Stimulated activated CD4-positive, alpha-beta T cell treated with anti-CD3 and anti-CD28 coated beads, TNF-alpha, amount 100 ng/mL, for 48 hours (primary cell): ENCODE measurements at regions not wholly inside any gene's neighbourhood (a gene's known extent, or its start where the extent isn't known, plus 50 kb on each side); places are given as distances from the start of the nearest gene placed in this dataset.

Experiments used
- DNase-seq, 3 donors: peaks; one replicate each; pipeline ENCODE4 v3.0.0-alpha.2; 2020; ENCODE audit warnings: low read depth in 3 of 3

DNA sequence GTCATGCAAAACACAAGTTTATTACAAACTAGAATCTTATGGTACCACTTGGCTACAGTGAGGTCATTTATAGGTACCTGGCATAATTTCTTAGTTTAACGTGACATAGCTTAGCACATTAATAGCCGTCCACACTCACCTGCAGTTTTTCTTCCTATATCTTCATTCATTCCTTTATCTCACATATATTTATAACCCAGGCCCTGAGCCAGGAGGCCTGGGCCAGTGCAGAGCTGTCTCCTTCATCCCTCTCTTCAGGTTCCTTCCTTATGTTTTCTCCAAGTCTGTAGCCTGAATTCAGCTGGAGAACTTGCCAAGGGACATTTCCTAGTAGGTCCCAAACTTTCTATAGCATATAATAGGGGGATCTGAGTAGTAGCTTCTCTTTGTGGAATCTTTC is 367.9 kb upstream of the SGCD start:
- no peak for DNase-seq

- DNase-seq = no peak
Measured at GRCh38 chr5:155960177-155960576, 366.8 kb upstream of the SGCD start.

GRCh38 chr5:155969537-155969936 is 357.4 kb upstream of the SGCD start:
- no peak for DNase-seq

DNA sequence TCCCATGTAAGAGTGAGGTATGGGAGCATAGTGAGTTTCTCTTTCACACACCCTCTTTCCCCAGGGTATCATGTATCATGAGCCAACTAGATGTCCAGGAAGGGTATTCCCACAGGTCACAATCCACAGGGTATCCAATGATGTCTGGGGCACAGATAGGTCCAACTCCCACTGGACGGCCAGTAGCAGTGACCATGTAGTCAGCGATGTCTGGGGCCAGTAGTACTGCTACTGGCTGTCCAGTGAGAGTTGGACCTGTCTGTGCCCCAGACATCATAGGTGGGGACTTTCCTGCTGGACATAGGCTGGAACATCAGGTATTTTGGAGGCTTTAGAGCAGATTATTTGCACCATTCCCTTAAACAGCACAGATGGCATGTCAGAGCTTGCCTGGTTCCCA is 352.6 kb upstream of the SGCD start:
- DNase-seq = no peak

DNA sequence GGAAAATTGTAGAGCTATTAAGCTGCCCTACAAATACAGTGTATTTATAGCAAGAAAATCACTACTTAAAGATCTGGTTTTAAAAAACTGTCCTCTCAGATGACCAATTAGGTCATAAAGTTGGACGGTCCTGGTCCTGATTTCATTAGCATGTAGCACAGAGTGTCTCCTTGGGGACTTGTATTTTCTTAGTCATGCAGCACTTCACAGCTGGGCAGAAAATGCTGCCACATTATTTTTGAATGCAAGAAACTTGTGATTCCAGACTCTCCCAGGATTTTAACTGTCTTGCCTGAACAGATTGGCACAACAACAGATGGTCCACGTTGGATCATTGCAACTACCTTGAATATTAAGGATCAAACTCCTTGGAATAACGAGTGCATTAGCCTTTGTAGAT is 348.1 kb upstream of the SGCD start:
- no peak for DNase-seq

- DNase-seq = no peak
Measured at GRCh38 chr5:155982354-155982753, 344.6 kb upstream of the SGCD start.

DNA sequence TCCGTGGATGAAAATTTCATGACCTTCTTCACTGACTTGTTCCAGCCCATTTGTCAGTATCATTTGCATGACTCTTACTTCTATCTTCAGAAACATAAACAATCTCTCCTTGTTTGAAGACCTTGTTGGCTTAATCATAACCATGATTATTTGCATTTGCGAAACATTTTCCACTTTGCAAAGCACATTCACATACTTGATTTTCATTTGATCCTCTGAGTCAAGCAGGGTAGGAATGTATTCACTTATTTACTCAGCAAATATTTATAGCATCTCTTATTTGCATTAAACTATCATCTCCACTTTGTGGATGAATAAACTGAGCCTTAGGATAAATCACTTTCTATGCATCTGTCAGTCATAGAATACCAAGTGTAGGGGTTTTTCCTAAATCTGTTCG is 343.0 kb upstream of the SGCD start:
- DNase-seq = no peak

- DNase-seq = no peak
Measured at GRCh38 chr5:155987265-155987810, 339.6 kb upstream of the SGCD start.

DNA sequence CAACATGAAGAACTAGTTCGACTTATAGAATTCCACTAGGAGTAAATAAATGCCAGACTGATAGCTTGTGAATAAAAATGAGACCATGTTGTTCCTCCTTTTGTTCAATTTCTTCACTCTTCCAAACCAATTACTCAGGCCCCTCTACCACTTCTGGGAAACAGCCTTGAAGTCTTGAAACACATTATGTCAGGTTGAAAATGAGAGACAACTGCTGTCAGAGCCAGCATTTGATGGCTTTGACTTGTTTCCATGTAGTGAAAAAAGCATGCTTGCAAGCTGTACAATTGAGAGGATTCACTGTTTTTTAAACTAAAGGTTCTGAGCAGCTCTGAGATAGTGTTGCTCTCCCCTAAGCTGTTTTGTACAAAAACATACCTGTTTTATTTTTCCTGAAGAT is 337.1 kb upstream of the SGCD start:
- DNase-seq = no peak

DNA sequence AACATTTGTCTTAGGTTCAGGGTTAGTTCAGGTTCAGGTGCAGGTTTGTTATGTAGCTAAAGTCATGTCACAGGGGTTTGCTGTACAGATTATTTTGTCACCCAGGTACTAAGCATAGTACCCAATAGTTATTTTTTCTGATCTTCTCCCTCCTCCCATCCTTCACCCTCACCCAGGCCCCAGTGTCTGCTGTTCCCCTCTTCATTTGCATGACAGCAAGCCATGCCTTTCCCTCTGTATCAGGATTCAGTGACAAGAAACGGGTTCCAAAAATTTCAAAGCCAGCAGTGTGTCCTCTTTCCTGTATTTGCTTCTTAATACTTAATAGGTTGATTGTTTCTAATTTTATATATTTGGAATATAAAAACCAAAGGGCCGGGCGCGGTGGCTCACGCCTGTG is 330.8 kb upstream of the SGCD start:
- DNase-seq = no peak

GRCh38 chr5:155998257-155998656 is 328.7 kb upstream of the SGCD start:
- no peak for DNase-seq

DNA sequence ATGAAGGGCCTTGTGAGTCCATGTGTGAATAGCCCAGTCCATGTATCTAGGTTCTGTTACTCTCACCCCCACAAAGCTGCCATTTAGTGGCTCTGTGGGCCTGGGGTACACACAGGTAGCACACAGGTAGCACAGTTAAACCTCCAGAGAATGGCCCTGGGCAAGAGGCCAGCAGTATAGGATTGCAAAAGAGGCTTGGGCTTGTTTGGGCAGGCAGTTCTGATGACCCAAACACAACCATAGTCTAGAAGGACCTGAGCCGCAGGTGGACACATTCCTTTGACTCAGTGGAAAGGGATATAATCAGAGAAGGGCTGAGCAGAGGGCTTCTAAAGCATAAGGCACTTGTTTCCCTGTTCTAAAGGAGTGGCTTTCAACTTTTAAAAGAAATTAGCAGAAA is 326.8 kb upstream of the SGCD start:
- DNase-seq = no peak

DNA sequence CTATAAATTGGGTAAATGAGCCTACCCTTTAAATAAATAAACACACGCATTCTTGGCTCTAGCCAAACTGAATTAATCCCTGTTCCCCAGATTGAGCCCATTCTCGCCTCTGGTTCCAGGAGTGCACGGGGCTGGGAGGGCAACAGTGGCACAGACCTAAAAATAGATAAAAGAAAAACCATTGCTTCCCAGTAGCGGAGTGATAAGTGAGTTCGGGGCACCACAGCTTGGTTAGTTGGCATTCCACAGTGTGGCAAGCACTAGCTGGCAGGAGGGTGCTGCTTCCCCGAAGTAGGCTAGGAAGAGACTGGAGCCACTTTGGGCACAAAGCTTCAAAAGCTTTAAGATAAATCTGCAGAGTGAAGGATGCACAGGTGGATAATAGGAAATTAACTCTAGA is 322.2 kb upstream of the SGCD start:
- no peak for DNase-seq

DNA sequence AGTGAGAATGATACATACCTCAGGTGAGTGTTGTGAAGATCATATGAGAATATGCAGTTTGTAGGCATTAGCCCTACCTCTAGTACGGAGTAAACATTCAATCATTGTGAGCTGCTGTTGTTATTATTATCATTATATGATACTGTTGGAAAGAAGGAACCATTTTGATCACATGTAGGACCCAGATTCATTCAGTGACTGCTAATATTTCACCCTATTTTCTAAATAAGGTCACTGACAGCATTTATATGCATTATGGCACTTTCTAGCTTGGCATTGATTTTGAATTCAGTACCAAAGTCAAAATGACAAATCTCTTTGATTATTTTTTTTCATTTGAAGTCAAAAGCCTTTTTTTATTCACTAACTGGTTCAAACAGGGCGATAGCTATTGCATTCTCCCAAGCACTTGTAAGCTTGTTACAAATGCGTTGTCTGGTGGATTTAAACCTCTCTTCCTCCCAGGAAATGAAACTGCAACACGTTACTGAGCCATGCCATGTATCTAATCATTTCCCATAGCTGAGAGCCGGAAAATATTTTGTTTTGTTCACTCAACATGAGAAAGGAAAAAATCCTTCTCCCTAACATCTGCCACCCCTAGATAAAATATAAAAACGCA is 320.8 kb upstream of the SGCD start:
- no peak for DNase-seq

DNA sequence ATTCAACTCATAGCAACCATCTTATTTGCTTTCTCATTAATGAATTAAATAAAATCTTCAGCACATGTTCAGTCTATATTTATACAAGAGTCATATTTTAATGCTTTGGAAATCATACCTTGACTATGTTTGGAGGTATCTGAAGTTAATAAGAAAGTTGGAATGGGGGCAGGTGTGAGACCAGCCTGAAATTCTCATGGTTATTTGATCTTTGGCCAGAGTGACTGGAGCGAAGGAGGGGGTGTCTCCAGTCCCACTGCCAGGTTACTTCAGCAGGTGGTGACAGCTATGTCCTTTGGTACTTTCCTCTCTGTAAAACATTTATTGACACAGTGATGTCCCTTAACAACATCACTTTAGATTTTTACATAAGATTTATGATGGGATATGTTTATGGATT is 318.1 kb upstream of the SGCD start:
- no peak for DNase-seq

- DNase-seq = no peak
Measured at GRCh38 chr5:156009583-156009982, 317.4 kb upstream of the SGCD start.

DNA sequence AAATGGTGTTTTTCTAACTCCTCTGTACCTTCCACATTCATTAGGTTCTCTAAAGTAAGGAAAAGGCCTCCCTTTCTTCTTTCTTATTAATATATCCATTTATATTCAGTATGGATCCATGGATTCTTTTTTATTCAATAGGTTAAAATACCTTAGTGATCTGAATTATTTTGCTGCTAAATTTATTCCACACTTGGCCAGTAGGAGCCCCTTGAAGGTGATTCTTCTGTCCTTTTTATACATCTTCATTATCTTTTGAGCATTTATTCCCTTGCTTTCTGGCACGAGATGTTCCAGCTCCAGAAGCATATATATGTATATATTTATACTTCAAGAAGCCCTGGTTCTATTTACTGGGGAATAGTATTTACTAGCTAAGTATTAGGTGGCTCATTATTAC is 311.8 kb upstream of the SGCD start:
- no peak for DNase-seq

DNA sequence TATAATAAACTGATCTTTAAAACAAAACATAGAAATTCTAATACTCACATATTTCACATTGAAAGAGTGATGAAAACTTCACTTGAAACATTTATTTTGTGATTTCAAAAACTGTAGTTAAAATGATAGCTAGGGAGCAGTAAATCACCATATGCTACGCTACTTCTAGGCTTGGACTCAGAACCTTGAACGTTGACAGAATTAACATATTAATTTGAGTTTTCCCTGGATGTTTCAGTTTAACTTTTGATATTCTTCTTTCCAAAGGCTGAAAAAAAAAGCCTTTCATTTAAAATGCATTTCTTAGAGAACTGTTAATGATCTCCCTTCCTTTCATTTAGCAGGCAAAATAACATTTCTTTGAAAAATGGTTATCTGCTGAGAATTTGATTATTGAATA is 307.8 kb upstream of the SGCD start:
- no peak for DNase-seq

DNA sequence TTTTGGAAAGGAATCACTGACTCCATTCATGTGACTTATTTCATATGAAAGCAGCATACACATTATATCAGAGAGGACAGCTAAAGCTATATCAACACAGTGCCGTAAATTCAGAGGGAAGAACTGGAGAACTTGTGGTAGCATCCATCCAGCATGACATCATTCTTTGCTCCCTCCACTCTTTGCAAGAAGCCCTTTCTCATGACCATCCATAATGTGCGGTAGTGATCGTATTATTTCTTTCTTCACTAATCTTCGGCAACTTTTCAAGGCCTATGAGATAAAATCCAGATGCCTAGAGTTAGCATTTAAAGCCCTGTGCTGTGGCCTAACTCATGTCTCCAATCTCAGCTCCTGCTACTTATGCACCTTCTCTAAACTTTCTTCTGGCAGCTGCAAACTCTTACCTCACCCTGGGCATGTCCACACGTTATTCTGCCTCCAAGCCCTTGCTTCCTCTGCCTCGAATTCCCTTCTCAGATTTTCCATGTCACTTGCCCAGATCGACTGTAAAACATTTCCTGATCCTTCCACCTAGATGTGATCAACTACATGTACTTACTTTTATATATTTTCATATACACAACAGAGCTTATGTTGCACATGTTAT is 307.3 kb upstream of the SGCD start:
- DNase-seq = no peak

DNA sequence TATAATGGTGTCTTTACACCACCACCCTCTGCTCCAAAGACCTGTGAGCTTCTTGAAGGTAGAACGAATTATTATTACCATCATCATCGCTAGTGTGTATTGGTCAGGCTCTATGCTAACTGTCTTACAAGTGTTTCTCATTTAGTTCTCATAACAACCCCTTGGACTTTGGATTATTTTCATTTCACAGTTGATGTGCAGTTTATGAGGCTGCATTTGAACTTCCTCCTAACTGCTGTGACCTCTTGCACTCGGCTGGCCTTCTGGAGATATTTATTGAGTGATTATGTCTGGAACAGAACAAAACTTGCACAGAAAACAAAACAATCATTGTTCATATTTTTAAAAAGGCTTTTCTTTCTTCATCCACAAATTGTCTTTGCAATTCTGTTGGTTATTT is 306.3 kb upstream of the SGCD start:
- no peak for DNase-seq

DNA sequence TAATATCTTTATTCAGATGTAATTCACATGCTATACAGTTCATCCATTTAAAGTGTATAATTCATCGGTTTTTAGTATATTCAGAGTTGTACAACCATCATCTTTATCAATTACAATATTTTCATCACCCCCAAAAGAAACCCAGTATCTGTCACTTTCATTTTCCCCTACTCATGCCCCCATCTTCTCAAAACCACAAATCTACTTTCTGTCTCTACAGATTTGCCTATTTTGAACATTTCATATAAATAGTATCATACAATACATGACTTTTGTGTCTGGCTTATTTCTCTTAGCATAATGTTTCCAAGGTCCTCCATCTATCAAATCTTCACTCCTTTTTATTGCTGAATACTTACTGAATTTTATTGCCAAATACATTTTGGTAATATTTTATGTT is 305.1 kb upstream of the SGCD start:
- no peak for DNase-seq

DNA sequence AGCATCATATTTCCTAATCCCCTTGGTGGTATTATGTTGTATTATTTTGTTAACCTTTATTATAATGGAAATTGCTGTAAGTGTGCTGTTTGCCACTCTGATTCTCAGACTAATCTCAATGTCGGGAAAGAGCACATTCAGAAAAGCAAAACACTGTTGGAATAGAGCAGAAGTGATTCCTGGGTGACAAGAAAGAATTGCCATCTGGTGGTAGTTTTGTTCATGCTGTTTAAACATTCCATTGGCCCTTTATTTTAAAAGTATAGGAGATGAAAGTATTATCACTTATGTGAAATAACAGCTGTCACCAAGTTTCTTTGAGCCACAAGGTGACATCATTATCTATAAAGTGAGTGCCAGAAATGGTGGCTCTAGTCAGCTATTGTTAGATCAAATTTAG is 301.3 kb upstream of the SGCD start:
- no peak for DNase-seq

DNA sequence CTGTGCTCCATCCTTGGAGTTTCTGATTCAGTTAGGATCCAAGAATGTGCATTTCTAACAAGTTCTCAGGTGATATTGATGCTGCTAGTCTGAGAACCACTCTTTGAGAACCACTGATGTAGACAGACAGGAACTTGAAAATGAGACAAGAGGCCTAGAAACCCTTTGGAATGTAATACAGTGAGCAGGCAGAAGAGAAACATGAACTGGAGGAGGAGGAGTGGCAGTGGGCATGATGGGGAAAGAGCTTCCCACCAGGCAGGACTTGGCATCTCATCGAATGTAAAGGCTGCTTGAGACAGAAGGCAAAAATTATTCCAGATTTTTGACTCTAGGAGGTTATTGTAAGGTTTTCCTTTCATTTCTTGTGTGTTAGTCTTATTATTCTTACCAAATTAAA is 295.8 kb upstream of the SGCD start:
- DNase-seq = no peak

DNA sequence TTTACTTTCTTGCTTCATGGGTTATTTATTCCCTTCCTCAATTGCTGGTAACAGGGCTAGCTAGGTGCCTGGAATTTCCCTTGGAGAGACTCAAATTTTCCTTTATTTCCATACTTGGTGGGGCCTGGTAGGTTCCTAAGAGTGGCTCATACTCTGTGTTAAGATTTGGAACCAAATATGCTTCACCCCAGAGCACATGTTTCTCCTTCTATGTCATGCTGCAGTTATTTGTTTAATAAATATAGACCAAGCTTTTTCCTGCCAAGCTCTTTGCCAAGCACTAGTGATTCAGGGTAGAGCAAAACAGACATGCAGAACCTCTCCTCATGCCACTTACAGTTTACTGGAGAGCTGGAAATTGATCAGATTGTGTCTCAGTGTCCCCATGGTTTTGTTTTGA is 290.3 kb upstream of the SGCD start:
- DNase-seq = no peak
